OCI-LY7 (cell line): ENCODE measurements at regions not wholly inside any gene's neighbourhood (a gene's known extent, or its start where the extent isn't known, plus 50 kb on each side); places are given as distances from the start of the nearest gene placed in this dataset.

Source experiments
- EZH2phosphoT487 ChIP-seq: fragments of 200-600 bp; sonication (generic); IDR thresholded peaks from 2 replicates; pipeline ENCODE4 v1.6.1; 2018; ENCODE audit warnings: low read depth, borderline replicate concordance, mild to moderate bottlenecking, mixed run types, antibody characterized with exemption, low read length, moderate library complexity, mixed read lengths
- TF ChIP-seq, protein P1 (sequence below): fragments of 200-600 bp; sonication (generic); conservative IDR thresholded peaks from 2 replicates; pipeline ENCODE4 v1.5.1; 2014; ENCODE audit warnings: mild to moderate bottlenecking, antibody characterized with exemption, low read length, moderate library complexity, mixed read lengths

DNA sequence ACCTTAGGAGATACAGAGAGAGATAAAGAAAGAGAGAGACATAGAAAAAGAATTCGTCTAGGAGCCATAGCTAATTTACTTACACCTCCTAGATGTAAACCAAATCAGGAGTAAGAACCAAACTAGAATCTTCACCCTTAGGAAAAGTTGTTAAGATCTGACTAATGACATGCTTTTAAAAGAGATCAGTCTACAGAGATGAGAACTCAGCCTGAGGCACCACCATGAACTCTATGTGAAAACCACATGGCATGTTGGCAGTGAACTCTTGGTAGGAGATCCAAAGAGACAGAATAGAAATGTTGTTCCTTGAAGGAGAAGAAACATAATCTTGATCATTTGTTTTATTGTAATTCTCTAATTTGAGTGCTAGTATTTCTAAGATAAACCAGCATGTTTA lies 585.4 kb upstream of the ID2 start:
- TF ChIP-seq, protein P1, sequence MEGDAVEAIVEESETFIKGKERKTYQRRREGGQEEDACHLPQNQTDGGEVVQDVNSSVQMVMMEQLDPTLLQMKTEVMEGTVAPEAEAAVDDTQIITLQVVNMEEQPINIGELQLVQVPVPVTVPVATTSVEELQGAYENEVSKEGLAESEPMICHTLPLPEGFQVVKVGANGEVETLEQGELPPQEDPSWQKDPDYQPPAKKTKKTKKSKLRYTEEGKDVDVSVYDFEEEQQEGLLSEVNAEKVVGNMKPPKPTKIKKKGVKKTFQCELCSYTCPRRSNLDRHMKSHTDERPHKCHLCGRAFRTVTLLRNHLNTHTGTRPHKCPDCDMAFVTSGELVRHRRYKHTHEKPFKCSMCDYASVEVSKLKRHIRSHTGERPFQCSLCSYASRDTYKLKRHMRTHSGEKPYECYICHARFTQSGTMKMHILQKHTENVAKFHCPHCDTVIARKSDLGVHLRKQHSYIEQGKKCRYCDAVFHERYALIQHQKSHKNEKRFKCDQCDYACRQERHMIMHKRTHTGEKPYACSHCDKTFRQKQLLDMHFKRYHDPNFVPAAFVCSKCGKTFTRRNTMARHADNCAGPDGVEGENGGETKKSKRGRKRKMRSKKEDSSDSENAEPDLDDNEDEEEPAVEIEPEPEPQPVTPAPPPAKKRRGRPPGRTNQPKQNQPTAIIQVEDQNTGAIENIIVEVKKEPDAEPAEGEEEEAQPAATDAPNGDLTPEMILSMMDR = no peak
- TF ChIP-seq EZH2phosphoT487 = no peak
